HG02870 (cell line): ENCODE measurements at regions not wholly inside any gene's neighbourhood (a gene's known extent, or its start where the extent isn't known, plus 50 kb on each side); places are given as distances from the start of the nearest gene placed in this dataset.

ENCODE experiments used
- ATAC-seq: cut with Tn5 transposase; IDR thresholded peaks from one replicate; pipeline ENCODE4 v1.9.1; 2021; ENCODE audit warnings: mild to moderate bottlenecking, moderate library complexity; ENCODE audit not compliant: unreplicated experiment

DNA sequence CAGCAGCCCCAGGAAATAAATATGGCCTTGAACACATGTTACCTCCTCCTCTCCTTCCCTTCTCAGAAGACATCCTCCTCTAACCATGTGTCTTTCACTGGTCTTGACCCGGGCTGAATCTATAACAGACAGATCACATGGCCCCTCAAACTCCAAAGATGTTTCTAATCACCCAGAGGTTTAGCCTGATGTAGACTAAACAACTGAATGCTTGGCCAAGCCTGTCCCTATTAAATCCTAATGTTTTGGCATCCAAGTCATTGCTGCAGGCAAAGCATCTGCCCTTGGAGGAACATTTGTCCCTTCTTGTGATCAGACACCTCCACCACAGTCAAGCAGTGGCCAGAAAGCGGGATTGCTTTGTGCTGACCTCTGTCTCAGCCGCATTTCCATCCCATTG is 65.5 kb downstream of the ANKRD60 start:
- ATAC-seq: no peak

DNA sequence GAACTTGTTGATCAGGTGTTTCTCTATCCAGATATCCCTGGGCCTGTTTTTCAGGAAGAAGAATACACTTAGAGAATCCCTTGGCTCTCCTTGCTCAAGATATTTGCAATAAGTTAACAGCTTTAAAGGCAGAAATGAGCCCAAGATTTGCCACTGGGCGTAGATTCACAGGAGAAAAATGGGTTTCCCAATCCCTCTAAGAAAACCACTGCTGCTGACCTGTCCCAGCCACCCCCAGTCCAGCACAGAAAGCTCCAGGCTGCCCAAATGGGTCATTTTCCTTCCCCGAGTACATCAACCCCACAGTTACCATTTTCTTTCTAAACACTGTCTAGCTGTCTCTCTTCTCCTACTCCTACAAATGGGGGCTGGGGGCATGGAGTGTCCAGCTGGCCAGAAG is 67.3 kb downstream of the ANKRD60 start:
- no peak for ATAC-seq

DNA sequence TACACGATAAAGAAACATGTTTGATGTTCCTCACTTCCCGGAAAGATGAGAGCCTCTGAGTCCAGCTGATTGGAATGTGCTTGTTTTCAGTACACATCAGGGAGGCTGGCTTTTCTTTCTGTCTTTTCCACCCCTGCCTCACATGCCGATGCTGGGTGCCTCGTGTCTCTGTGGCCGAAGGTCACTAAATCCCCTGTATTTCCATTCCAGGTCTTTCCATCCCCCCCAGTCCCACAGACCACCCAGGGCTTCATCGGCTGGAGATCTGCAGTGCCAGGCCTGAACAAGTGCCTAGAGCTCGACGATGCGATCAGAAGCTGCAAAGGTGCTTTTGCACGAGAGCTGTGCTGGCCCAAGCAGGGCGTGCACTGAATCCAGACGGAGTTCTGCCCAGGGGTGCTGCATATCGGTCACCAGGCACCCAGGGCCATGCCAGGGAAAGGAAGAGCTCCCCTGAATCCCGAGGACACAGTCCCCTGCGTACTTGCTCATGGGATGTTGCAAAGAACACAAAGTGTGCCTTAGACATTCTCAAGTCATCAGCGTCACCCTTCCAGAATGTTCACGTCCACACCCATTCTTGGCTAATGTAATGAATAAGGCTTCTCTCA is 67.9 kb downstream of the ANKRD60 start:
- no peak for ATAC-seq

DNA sequence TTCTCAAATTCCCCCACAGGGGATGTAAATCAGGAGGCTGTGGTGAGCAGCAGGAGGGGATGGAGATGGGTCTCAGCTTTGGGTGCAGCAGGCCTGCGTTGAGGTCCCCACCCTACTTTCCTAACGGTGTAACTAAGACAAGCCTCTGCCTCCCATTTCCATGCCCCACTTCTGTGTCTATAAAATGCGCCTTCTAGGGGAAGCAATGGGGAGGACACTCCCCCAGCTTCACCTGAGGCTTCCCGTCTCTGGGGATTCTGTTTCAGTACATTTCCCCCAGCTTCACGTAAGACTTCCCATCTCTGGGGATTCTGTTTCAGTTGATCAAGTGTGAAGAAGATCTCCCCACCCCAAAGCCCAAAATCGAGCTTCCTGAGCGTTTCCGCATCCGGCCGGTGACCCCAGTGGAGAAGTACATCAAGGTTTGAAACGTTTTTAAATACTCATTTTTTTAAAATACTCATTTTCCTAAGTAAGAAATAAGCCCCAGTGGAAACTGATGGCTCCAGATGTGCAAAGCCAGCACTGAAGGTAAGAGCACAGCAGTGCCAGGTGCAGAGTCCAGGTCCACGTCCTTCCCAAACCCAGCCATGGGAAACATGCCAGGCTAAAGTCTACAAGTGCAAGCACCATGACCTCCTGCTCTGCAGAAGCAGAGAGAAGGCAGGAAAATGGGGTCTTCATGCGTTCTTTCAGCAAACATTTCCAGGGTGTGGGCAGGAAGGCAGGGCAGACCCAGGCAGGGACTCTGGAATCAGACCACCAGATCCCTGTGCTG is 73.1 kb downstream of the ANKRD60 start:
- no peak for ATAC-seq

DNA sequence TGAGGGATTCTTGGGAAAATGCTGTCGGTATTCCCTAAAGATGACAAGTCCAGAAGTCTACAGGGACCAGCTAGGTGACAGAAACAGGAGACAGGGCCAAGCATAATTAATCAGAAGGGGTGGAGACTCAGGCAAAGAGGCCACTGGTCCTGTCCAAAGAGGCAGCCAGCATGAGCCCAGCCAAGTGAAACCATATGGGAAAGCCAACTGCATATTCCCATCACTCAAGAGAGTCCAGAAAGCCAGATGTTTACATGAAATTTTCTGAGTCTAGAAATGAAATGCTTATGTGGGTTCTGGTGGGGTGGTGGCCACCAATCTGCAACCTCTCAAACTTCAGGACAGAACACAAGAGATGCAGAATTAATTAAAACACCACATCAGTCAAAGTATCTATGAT is 74.3 kb downstream of the ANKRD60 start:
- no peak for ATAC-seq

DNA sequence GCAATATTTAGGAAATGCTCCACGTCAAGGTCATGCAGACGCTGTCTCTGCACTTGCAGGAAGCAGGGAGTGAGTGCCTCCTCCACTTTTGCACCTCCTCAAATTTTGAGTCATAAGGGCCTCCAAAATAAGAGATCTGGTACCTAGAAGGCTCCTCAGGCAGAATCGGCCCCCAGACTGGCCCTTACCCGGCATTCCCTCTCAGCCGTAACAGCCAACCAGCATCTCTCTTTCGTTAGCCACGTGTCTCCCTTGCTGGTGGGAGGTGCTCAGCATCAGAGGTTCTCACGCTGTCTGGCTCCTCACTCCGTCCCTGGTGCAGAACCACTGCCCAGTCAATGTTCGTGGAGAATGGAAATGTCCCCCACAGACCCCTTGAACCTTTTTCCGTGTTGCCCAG is 75.3 kb downstream of the ANKRD60 start:
- ATAC-seq: no peak

DNA sequence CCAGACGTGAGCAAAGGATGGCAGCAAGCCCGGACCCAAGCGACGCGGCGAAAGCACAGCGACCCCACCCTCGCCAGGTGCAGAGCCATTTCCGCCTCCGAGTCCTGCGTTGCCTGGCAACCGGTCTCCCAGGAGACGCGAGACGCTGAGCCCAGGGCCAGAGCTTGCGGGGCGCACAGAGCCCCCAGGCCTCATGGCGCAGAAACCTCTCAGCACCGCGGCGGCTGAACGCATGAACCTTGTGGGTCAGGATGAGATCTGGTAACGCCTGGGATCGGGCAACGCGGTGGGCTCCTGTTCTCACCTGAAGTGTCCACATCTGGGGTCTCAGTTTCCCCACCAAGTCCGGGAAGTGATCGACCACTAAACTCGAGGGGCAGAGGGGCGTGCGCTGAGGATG is 77.7 kb downstream of the ANKRD60 start:
- no peak for ATAC-seq

DNA sequence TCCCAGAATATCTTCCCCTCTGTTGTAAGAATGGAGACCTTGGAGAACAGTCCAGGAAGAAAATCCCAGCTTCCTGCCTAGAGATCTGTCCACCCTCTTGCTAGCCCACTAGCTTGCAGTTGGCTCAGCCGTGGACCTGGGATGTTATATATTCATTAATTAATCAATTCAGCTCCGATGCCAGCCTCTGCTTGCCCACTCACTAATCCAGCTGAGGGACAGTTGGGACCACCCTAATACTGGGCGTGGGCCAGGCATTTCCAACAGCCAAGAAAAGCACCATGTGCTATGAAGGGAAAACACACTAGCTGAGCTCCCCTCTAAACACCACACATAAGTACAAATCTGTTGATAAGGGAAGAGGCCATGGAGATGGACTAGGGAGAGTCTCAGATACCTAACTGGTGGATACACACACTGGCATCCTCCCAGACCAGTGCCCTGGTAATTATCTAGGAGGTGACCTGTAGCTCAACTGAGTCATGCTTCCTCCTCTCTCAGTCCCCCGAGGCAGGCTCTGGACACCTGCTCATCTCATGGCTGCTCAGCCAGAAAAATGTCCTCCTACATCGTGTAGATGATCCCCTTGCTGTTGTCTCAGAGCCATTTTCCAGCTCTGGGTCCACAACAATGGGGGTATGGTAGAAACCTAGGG is 78.9 kb downstream of the ANKRD60 start:
- ATAC-seq: no peak

DNA sequence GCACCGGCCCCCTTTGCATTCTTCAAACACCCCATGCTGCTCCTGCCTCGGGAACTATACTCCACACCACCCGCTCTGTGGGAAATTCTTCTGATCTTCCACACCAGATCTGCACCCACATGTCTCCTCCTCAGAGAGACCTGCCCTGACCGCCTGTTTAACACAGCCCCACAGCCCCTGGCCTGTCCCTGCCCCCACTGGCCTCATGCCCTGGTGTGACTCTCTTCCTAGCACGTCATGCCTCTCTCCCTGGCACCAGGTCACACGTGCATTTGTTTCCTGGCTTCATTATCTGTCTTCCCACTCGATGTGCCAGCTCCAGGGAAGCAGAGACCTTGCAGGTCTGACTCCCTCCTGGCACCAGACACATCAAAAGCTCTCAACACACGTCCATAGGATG is 79.6 kb downstream of the ANKRD60 start:
- ATAC-seq: no peak

DNA sequence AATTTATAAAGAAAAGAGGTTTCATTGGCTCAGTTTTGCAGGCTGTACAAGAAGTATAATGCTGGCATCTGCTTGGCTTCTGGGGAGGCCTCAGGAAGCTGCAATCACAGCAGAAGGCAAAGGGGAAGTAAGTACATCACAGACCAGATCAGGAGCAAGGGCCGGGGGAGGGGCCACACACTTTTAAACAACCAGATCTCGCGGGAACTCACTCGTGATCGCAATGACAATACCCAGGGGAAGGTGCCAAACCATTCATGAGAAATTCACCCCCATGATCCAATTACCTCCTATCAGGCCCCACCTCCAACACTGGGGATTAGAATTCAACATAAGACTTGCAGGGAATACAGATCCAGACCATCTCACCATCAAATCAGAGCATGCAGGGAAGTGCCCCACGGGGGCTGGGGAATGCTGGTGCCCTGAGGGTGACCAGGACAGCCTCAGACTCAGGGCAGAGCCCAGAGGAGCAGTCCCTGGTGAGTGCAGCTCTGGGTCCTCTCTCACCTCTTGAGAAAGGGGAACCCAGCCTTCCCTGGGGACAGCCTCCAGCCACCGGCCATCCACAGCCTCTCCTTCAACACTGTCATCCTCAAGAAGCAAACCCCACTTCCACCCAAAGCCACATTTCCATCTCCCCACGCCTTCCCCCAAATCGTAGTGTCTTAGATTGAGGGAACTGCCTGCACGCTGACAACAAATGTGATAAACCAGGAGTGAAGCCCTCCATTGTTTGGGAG is 80.7 kb downstream of the ANKRD60 start:
- no peak for ATAC-seq

DNA sequence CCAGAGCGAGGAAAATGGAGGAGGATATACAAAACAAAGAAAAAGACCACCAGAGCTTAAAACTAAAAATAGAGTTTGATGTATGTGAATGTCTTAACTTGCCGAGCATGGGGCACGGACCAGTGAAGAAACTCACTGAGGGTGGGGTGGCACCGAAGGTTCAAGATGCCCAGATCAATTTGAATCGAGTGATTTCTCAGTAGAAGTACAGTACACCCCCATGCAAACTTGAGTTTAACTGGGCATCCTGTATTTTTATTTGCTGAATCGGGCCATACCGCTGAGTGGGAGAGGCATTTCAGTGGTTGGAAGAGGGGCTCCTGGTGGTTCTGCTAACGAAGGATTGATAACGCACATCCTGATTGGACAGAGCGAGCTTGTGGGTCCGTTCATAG is 81.7 kb downstream of the ANKRD60 start:
- ATAC-seq: no peak

DNA sequence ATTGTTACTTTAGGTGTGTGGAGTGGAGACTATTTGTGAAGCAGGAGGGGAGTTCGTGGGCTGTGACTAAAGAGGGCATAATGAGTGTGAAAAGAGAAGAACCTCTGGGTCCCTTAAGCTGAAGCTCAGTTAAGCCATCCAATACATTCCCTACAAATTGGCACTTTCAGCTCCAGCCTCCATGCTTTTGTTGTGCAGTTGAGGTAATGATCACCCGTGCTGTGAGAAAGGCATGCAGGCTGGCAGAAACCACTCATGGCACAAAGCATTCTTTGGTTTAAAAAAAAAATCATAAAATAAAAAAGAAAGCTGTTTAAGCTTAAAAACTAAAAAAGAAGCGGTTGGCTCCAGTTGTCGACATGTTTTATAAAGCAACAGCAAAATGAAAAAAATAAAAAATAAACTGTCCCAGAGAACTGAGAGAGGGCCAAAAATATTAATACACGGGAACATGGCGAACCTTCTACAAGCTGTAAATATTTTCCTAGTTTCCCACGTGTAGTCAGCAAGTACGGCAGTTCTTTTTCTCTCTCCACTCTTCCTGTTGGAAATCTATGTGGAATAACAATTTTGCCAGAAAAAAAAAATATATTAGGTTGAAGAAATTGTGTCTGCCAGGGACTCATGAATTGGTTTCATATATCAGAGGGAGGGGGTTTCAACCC is 82.2 kb downstream of the ANKRD60 start:
- ATAC-seq: no peak

DNA sequence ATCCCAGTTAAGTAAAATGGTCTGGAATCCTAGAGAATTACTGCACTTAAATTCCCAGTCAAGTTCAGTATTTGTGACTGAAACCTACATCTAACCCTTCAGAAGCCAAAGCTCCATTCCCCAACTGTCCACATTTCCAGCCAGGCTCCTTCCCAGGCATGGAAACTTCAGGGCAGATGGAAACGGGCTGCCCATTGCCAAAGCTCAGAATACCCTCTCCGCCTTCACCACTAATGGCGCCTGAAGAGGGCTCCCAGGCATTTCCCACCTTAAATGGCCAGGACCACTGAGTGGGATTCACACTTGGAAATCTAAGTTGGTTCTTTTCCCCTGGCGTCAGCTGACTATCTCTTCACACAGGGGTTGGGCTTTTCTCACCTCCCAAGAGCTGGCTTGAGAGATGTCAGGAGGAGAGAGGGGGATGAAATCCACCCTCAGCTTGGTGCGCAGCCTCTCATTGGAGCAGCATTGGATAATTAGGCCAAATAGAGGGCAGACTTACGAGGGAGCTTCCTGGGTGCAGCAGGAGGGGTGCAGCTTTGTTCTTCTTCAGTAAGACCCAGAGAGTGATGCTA is 82.9 kb downstream of the ANKRD60 start:
- no peak for ATAC-seq

DNA sequence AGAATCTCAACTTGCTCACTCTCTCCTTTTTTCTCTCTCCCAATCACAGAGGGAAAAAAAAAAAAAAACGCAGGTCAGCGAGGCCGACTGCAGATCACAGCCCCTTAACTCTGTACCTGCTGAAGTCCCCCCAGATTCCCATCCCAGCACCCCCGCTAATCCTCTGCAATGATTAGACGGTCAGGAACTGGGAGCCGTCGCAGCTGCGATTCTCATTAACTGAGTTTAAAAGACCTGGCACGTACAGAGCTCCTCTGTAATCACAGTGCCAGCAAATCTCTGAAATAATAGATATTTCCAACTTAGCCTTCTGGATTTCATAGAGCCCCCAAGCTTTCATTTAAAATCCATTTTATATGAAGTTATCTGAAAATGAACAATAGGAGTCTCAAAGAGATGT is 84.4 kb downstream of the ANKRD60 start:
- no peak for ATAC-seq

DNA sequence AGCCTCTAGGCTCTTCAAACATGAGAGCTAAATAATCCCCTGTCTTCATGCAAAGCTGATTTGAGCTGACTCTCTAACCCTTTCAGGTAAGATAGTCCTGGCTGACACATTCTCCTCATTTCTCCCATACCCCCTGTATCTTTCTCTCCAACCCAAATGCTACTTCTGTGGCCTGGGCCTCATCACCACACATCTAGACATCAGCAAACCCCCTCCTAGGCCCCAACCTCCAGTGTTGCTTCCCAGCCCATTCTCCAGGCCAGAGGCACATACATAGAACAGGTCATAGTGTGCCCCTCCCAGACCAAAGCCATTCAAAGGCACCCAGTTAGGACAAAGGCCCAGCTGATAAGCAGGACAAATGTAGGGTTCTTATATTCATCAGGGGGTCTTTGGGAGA is 84.9 kb downstream of the ANKRD60 start:
- no peak for ATAC-seq

DNA sequence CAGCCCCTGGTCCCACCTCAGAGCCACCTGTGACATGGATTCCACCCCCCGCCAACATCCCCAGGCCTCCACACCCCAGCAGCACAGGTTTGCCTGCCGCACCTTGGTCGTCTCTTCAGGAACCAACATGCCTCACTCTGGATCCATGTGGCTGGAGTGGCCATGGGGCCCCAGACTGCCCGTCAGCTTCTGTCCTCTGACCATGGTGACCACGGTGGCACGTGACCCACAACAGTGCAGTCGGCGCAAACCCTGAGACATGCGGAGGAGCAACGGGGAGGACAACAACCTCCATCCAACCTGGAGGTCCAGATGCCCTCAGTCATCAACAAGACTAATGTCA is 85.6 kb downstream of the ANKRD60 start:
- no peak for ATAC-seq

DNA sequence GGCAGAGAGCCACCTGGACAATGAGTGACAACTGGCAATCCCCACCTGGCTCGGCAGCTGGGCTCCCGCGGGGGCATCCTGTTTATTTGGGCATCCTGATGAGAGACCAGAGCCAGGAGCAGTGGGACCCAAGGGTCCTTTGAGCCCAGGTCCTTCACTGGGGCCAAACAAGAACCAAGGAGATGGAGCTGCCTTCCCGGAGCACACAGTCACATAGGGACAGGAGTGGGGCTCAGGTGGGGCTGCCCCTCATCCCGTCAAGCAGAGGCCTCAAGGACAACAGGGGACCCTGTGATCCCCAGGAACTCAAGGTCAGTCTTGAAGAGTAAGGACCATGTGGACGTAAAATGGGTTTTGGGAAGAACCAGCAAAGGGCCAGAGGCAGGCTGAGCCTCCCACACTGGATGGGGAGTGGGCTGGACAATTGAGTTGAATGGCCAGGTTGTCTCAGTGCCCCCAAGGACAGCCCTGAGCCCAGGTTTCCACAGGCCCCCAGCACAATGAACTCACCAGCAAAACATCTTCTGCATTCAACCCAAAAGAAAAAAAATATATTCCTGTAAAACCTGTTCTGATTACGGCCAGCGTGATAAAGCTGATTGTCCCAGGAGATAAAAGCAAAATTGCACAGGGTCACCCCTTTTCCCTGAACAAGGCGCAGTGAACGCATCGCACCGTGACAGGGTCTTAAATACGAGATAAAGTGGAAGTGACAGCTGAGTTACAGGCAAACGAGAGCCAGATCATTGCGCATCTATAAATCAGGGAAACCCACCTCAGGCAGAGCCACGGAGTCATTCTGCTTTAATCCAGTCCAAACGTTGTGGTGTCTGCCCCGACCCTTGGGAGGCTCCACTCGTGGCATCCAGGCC is 86.2 kb downstream of the ANKRD60 start:
- no peak for ATAC-seq

DNA sequence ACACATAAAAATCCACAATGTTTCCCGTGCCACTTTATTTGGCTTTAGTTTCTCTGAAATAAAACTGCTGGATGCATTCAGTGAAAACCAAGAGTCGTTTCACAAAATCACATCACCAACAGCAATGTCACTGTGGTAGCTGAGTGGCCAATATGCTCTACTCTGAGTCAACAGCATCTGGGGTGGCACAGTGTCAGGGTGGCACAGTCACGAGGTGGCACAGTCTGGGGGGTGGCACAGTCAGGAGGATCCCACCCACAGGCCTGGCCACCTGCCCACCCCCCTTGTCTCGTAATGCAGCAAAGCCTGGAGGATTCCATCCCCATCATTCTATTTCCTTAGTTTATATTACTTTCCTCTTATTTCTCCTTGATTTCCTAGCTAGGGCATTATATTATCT is 87.0 kb downstream of the ANKRD60 start:
- ATAC-seq: no peak

DNA sequence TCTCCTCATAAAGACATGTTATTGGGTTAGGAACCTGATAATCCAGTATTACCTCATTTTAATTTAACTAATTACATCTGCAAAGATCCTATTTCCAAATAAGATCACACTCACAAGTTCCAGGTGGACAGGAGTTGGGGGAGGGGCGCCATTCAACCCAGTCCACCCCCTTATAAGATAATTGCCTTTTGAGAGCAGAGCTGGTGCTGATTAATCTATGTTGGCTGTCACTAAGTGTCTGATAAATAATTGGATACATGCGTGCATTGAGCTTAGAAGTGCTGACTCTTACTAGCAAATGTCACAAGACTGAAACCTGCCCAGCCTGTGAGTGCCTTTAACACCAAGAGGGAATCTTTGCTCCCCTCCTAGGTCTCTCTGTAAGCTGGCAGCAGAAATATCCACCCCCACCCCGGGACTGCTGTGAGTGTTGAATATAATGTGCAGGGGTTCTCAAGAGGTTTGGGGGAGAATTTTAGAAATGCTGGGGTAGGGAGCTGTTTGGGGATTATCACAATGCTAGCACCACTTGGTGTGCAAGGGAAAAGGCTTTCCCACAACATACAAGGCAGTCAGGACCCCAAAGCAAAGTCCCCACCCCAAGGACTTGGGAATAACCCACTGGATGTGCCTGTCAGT is 87.5 kb downstream of the ANKRD60 start:
- ATAC-seq: no peak
